SH-SY5Y (cell line): ENCODE measurements at regions not wholly inside any gene's neighbourhood (a gene's known extent, or its start where the extent isn't known, plus 50 kb on each side); places are given as distances from the start of the nearest gene placed in this dataset.

ENCODE experiments used
- GATA2 ChIP-seq: IDR thresholded peaks from 2 replicates; pipeline ENCODE4 v1.6.1; 2011; ENCODE audit warnings: mild to moderate bottlenecking, low read depth, low read length
- GATA3 ChIP-seq: IDR thresholded peaks from 2 replicates; pipeline ENCODE4 v1.6.1; 2011; ENCODE audit warnings: low read depth, mild to moderate bottlenecking, low read length, moderate library complexity

GRCh38 chr3:56986347-56986746, 74.1 kb upstream of the SPATA12 start:
- TF ChIP-seq GATA2 (no peak), GATA3 (no peak)
